ENCODE measurements at regions not wholly inside any gene's neighbourhood (a gene's known extent, or its start where the extent isn't known, plus 50 kb on each side); places are given as distances from the start of the nearest gene placed in this dataset.

- TF ChIP-seq TAF1 (IDR thresholded peaks at IDR 0.05; ENCODE audit: borderline replicate concordance, low read depth, low read length) (no peak), POLR2A (IDR thresholded peaks at IDR 0.05; ENCODE audit: low read depth, low read length) (no peak), POLR2AphosphoS5 (IDR thresholded peaks at IDR 0.05; ENCODE audit: low read depth, low read length) (no peak)
- DNase-seq (ENCODE audit: insufficient read length) (no peak), FAIRE-seq (no peak)
Observed at GRCh38 chr21:16194788-16195537, 465.2 kb downstream of the USP25 start.

- DNase-seq (ENCODE audit: insufficient read length) (no peak), FAIRE-seq (no peak)
- TF ChIP-seq TAF1 (IDR thresholded peaks at IDR 0.05; ENCODE audit: borderline replicate concordance, low read depth, low read length) (no peak), POLR2AphosphoS5 (IDR thresholded peaks at IDR 0.05; ENCODE audit: low read depth, low read length) (no peak), POLR2A (IDR thresholded peaks at IDR 0.05; ENCODE audit: low read depth, low read length) (no peak)
Observed at GRCh38 chr21:16195538-16195910, 465.7 kb downstream of the USP25 start.

GRCh38 chr21:16196001-16196400 is 466.2 kb downstream of the USP25 start:
- FAIRE-seq = no peak
- TF ChIP-seq POLR2AphosphoS5 (IDR thresholded peaks at IDR 0.05; ENCODE audit: low read depth, low read length) (no peak), POLR2A (IDR thresholded peaks at IDR 0.05; ENCODE audit: low read depth, low read length) (no peak), TAF1 (IDR thresholded peaks at IDR 0.05; ENCODE audit: borderline replicate concordance, low read depth, low read length) (no peak)
- DNase-seq (ENCODE audit: insufficient read length) = no peak

- DNase-seq (ENCODE audit: insufficient read length) = no peak
- TF ChIP-seq TAF1 (IDR thresholded peaks at IDR 0.05; ENCODE audit: borderline replicate concordance, low read depth, low read length) = no peak
- no peak for TF ChIP-seq POLR2AphosphoS5 (IDR thresholded peaks at IDR 0.05; ENCODE audit: low read depth, low read length)
- no peak for TF ChIP-seq POLR2A (IDR thresholded peaks at IDR 0.05; ENCODE audit: low read depth, low read length)
- FAIRE-seq = no peak
Observed at GRCh38 chr21:16198546-16198945, 468.8 kb downstream of the USP25 start.

GRCh38 chr21:16199539-16199938 is 469.8 kb downstream of the USP25 start:
- no peak for FAIRE-seq
- TF ChIP-seq TAF1 (IDR thresholded peaks at IDR 0.05; ENCODE audit: borderline replicate concordance, low read depth, low read length) (no peak), POLR2AphosphoS5 (IDR thresholded peaks at IDR 0.05; ENCODE audit: low read depth, low read length) (no peak), POLR2A (IDR thresholded peaks at IDR 0.05; ENCODE audit: low read depth, low read length) (no peak)
- no peak for DNase-seq (ENCODE audit: insufficient read length)

- no peak for FAIRE-seq
- TF ChIP-seq POLR2AphosphoS5 (IDR thresholded peaks at IDR 0.05; ENCODE audit: low read depth, low read length) (no peak), POLR2A (IDR thresholded peaks at IDR 0.05; ENCODE audit: low read depth, low read length) (no peak), TAF1 (IDR thresholded peaks at IDR 0.05; ENCODE audit: borderline replicate concordance, low read depth, low read length) (no peak)
- no peak for DNase-seq (ENCODE audit: insufficient read length)
Observed at GRCh38 chr21:16201718-16202117, 471.9 kb downstream of the USP25 start.

GRCh38 chr21:16205527-16205926 is 475.7 kb downstream of the USP25 start:
- FAIRE-seq = no peak
- DNase-seq (ENCODE audit: insufficient read length) = no peak
- no peak for TF ChIP-seq POLR2A (IDR thresholded peaks at IDR 0.05; ENCODE audit: low read depth, low read length)
- no peak for TF ChIP-seq POLR2AphosphoS5 (IDR thresholded peaks at IDR 0.05; ENCODE audit: low read depth, low read length)
- no peak for TF ChIP-seq TAF1 (IDR thresholded peaks at IDR 0.05; ENCODE audit: borderline replicate concordance, low read depth, low read length)

- FAIRE-seq = no peak
- no peak for DNase-seq (ENCODE audit: insufficient read length)
- TF ChIP-seq POLR2AphosphoS5 (IDR thresholded peaks at IDR 0.05; ENCODE audit: low read depth, low read length) (no peak), POLR2A (IDR thresholded peaks at IDR 0.05; ENCODE audit: low read depth, low read length) (no peak), TAF1 (IDR thresholded peaks at IDR 0.05; ENCODE audit: borderline replicate concordance, low read depth, low read length) (no peak)
Observed at GRCh38 chr21:16211339-16212303, 481.8 kb downstream of the USP25 start.

GRCh38 chr21:16213518-16213917 is 483.7 kb downstream of the USP25 start:
- no peak for TF ChIP-seq POLR2AphosphoS5 (IDR thresholded peaks at IDR 0.05; ENCODE audit: low read depth, low read length)
- TF ChIP-seq POLR2A (IDR thresholded peaks at IDR 0.05; ENCODE audit: low read depth, low read length) = no peak
- no peak for TF ChIP-seq TAF1 (IDR thresholded peaks at IDR 0.05; ENCODE audit: borderline replicate concordance, low read depth, low read length)
- FAIRE-seq (no peak), DNase-seq (ENCODE audit: insufficient read length) (no peak)

- TF ChIP-seq TAF1 (IDR thresholded peaks at IDR 0.05; ENCODE audit: borderline replicate concordance, low read depth, low read length) (no peak), POLR2AphosphoS5 (IDR thresholded peaks at IDR 0.05; ENCODE audit: low read depth, low read length) (no peak), POLR2A (IDR thresholded peaks at IDR 0.05; ENCODE audit: low read depth, low read length) (no peak)
- FAIRE-seq (no peak), DNase-seq (ENCODE audit: insufficient read length) (no peak)
Observed at GRCh38 chr21:16215193-16215592, 485.4 kb downstream of the USP25 start.

- no peak for TF ChIP-seq POLR2AphosphoS5 (IDR thresholded peaks at IDR 0.05; ENCODE audit: low read depth, low read length)
- TF ChIP-seq TAF1 (IDR thresholded peaks at IDR 0.05; ENCODE audit: borderline replicate concordance, low read depth, low read length) = no peak
- no peak for TF ChIP-seq POLR2A (IDR thresholded peaks at IDR 0.05; ENCODE audit: low read depth, low read length)
- FAIRE-seq (no peak), DNase-seq (ENCODE audit: insufficient read length) (no peak)
Observed at GRCh38 chr21:16215663-16216183, 485.9 kb downstream of the USP25 start.

All from GM12892 (cell line).